SK-N-MC (cell line): ENCODE measurements at regions not wholly inside any gene's neighbourhood (a gene's known extent, or its start where the extent isn't known, plus 50 kb on each side); places are given as distances from the start of the nearest gene placed in this dataset.

Source experiments
- DNase-seq: peaks from one replicate; pipeline ENCODE4 v3.0.0-alpha.2; 2011; ENCODE audit warnings: low read depth, low spot score
- H3K27ac ChIP-seq: fragments of 200-600 bp; sonication (generic); 2 replicates; pipeline ENCODE4 v1.5.1; 2016; ENCODE audit warnings: mixed run types
- H3K36me3 ChIP-seq: fragments of 200-600 bp; sonication (generic); 2 replicates; pipeline ENCODE4 v1.6.1; 2017; ENCODE audit warnings: antibody characterized with exemption, low read length, mixed read lengths; ENCODE audit not compliant: insufficient read depth
- H3K4me3 ChIP-seq: fragments of 200-600 bp; sonication (generic); 2 replicates; pipeline ENCODE4 v1.5.1; 2016
- H3K9ac ChIP-seq: fragments of 200-600 bp; sonication (generic); 2 replicates; pipeline ENCODE4 v1.8.0; 2017; ENCODE audit warnings: mixed run types, mixed read lengths; ENCODE audit not compliant: insufficient read length
- H3K9me3 ChIP-seq: fragments of 200-600 bp; sonication (generic); 2 replicates; pipeline ENCODE4 v1.6.1; 2017; ENCODE audit warnings: low read depth, mild to moderate bottlenecking, antibody characterized with exemption, low read length, moderate library complexity, mixed read lengths
- EZH2 ChIP-seq: fragments of 200-600 bp; sonication (generic); IDR thresholded peaks from one replicate; pipeline ENCODE4 v1.6.1; 2017; ENCODE audit warnings: antibody characterized with exemption
- FOXP2 ChIP-seq: optimal IDR thresholded peaks from 2 replicates; pipeline ENCODE3; 2011; ENCODE audit warnings: mild to moderate bottlenecking, moderate library complexity; ENCODE audit not compliant: insufficient read depth; ENCODE audit errors: extremely low read length, control extremely low read depth
- POLR2AphosphoS5 ChIP-seq: IDR thresholded peaks from 2 replicates; pipeline ENCODE4 v1.6.1; 2012; ENCODE audit warnings: mild to moderate bottlenecking, low read depth, low read length, borderline replicate concordance

DNA sequence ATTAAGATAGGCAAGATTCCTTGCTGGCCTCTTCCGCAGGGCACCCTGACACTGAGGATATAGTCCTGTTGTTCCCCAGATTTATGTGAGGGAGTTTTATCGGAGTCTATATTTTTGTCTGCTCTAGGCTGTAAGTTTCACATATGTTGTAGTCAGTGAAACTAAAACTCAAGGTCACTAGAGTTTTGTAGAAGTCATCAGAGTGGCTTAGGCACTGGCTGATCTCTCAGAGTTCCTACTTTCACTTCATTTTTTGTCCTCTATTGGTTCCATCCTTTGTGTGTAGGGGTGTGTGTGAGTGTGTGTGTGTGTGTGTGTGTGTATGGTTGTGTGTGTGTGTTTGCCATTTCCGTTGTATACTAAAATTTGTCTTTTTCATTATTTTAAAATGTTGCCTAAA, 577.5 kb downstream of the IQCM start:
- DNase-seq, result no peak
- Histone ChIP-seq H3K9me3 (no peaks in the 10 kb centered on the region), H3K27ac (no peak overlapping the region), H3K9ac (no peak overlapping the region), H3K36me3 (no peaks in the 10 kb centered on the region), H3K4me3 (no peak overlapping the region)
- TF ChIP-seq FOXP2, result no peak
- no peak for TF ChIP-seq EZH2
- no peak for TF ChIP-seq POLR2AphosphoS5

DNA sequence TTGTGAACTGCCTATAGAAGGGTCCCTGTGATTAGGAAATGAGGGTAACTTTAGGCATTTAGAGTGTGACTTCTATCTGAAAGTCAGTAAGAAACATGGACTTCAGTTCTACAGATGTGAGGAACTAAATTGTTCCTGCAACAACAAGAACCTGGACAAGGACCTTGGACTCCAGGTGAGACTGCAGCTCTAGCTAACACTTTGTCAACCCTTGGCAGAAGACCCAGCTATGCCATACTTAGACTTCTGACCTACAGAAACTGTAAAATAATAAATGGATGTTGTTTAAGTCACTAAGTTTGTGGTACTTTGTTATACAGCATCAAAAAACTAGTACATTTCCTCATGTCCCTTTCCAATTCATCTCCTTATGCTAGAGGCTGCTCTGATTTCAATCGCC, 580.8 kb downstream of the IQCM start:
- no peak for TF ChIP-seq FOXP2
- no peak for TF ChIP-seq EZH2
- TF ChIP-seq POLR2AphosphoS5, result no peak
- no peak for DNase-seq
- H3K9ac ChIP-seq, result no peak overlapping the region
- no peaks in the 10 kb centered on the region for H3K36me3 ChIP-seq
- H3K4me3 ChIP-seq, result no peak overlapping the region
- no peak overlapping the region for H3K27ac ChIP-seq
- H3K9me3 ChIP-seq, result no peaks in the 10 kb centered on the region

DNA sequence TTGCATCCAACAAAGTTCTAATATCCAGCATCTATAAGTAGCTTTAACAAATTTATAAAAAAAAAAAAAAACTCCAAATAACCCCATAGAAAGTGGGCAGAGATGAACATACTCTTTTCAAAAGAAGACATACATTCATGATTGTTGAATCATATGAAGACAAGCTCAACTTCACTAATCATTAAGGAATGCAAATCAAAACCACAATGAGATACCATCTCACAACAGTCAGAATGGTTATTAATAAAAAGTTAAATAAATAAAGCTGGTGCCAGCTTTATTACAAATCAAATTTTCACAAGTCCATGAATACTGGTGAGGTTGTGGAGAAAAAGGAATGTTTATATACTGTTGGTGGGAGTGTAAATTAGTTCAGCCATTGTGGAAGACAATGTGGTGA, 592.0 kb downstream of the IQCM start:
- Histone ChIP-seq H3K36me3 (no peaks in the 10 kb centered on the region), H3K27ac (no peak overlapping the region), H3K9me3 (no peaks in the 10 kb centered on the region; the same call in 1 of the 2 replicates), H3K9ac (no peak overlapping the region), H3K4me3 (no peak overlapping the region)
- DNase-seq, result no peak
- TF ChIP-seq POLR2AphosphoS5, result no peak
- no peak for TF ChIP-seq FOXP2
- TF ChIP-seq EZH2, result no peak

DNA sequence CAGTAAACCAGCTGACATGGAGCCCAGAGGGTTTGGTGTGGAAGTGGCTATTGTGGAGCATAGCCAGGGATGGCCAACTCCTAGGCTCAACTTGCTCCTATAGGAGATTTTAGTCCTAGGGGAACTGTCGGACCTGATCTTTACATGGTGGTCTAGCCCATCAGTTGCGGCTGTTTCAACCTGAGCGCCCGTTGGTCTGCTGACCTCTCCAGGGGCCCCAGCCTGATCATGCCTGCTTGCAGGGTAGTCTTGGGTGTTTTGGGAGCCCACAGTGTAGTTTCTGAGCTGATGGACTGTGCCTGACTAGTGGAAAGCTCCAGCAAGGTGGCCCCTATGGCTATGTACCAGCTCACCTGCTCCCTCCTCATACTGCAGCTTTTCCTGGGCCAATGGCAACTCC, 597.0 kb downstream of the IQCM start:
- Histone ChIP-seq H3K9me3 (no peaks in the 10 kb centered on the region; the same call in 1 of the 2 replicates), H3K36me3 (no peaks in the 10 kb centered on the region), H3K27ac (no peak overlapping the region), H3K4me3 (no peak overlapping the region), H3K9ac (no peak overlapping the region)
- DNase-seq, result no peak
- TF ChIP-seq EZH2, result no peak
- no peak for TF ChIP-seq POLR2AphosphoS5
- TF ChIP-seq FOXP2, result no peak

DNA sequence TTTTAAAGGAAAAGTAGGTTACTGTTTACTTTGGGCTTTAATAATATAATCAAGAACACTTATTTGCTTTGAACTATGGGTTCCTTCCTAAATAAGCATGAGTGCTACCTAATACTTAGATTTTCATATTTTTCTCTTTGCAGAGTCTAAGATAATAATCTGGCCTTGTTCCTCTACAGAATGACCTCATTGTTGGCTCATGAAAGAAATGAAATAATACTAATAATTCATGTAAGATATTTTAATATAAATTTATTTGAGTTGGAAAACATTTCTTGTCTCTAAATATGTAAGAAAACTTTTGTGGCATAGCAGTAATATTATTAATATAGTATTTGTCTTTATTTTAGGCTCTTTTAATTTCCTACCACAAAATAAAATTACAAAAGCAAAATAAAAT, 601.3 kb downstream of the IQCM start:
- no peak overlapping the region for H3K27ac ChIP-seq
- DNase-seq, result no peak
- no peak for TF ChIP-seq FOXP2
- no peak for TF ChIP-seq POLR2AphosphoS5
- no peak for TF ChIP-seq EZH2
- no peaks in the 10 kb centered on the region for H3K36me3 ChIP-seq
- H3K9ac ChIP-seq, result no peak overlapping the region
- H3K4me3 ChIP-seq, result no peak overlapping the region
- no peaks in the 10 kb centered on the region for H3K9me3 ChIP-seq

GRCh38 chr4:149211876-149212275, 603.8 kb downstream of the IQCM start:
- Histone ChIP-seq H3K9me3 (no peaks in the 10 kb centered on the region), H3K4me3 (no peak overlapping the region), H3K36me3 (no peaks in the 10 kb centered on the region), H3K9ac (no peak overlapping the region), H3K27ac (no peak overlapping the region)
- TF ChIP-seq FOXP2, result no peak
- no peak for TF ChIP-seq POLR2AphosphoS5
- TF ChIP-seq EZH2, result no peak
- no peak for DNase-seq

GRCh38 chr4:149203256-149204001, 612.2 kb downstream of the IQCM start:
- no peak overlapping the region for H3K4me3 ChIP-seq
- no peak for DNase-seq
- no peaks in the 10 kb centered on the region for H3K9me3 ChIP-seq

GRCh38 chr4:149202117-149202516, 613.5 kb downstream of the IQCM start:
- no peak for DNase-seq
- Histone ChIP-seq H3K27ac (no peak overlapping the region), H3K9me3 (no peaks in the 10 kb centered on the region), H3K4me3 (no peak overlapping the region), H3K36me3 (no peaks in the 10 kb centered on the region), H3K9ac (no peak overlapping the region)
- TF ChIP-seq EZH2 (no peak), FOXP2 (no peak), POLR2AphosphoS5 (no peak)

More at GRCh38 chr4:149203256-149204001, 612.2 kb downstream of the IQCM start:
- TF ChIP-seq POLR2AphosphoS5 (no peak), EZH2 (no peak), FOXP2 (no peak)
- Histone ChIP-seq H3K27ac (no peak overlapping the region), H3K36me3 (no peaks in the 10 kb centered on the region), H3K9ac (no peak overlapping the region)

- no peak overlapping the region for H3K4me3 ChIP-seq
- H3K27ac ChIP-seq, result no peak overlapping the region
- DNase-seq, result no peak
- no peak overlapping the region for H3K9ac ChIP-seq
- no peaks in the 10 kb centered on the region for H3K36me3 ChIP-seq
- H3K9me3 ChIP-seq, result no peaks in the 10 kb centered on the region
- TF ChIP-seq EZH2, result no peak
Observed at GRCh38 chr4:149199594-149199993, 616.0 kb downstream of the IQCM start.
